ENCODE measurements at regions not wholly inside any gene's neighbourhood (a gene's known extent, or its start where the extent isn't known, plus 50 kb on each side); places are given as distances from the start of the nearest gene placed in this dataset.

DNA sequence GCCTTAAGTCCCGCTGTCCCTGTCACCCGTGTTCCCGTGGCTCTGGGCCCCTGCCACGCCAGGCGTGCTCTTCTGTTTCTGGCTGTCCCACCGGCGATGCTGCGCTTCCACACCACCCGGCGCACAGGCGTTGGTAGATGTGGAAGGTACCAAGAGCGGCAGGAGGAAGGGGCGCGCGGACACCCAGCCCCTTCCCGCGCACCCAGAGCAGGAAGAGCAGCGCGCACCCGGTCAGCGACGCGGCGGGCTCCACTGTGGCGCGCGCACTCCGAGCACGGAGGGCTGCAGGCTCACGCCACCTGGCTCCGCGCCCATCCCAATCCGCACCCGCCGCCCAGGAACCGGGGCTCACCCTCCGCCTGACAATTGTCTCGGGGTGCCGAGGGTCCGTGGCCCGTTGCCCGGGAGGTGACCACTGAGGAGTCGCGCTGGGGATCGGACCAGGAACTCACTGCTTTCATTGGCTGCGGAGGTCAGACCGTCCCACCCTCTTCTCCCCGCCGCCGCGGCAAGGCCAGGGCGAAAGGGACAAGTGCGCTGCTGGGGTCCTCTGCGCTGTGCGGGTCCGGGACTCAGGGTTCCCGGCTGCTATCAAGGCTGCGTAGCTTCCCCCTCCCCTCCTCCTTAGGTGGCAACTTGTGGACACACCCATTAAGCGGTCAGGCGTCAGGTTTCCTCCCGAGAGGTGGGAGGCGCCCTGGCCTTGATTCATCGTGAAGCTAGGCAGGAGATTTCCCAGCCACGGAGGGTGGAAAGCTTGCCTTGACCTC lies 121.6 kb upstream of the ZNF92 start:
- peak; percentile 29 for DNase-seq (ENCODE audit: low read depth)
- TF ChIP-seq CTCF (IDR thresholded peaks at IDR 0.05; ENCODE audit: low read length, missing control alignments) = no peak

DNA sequence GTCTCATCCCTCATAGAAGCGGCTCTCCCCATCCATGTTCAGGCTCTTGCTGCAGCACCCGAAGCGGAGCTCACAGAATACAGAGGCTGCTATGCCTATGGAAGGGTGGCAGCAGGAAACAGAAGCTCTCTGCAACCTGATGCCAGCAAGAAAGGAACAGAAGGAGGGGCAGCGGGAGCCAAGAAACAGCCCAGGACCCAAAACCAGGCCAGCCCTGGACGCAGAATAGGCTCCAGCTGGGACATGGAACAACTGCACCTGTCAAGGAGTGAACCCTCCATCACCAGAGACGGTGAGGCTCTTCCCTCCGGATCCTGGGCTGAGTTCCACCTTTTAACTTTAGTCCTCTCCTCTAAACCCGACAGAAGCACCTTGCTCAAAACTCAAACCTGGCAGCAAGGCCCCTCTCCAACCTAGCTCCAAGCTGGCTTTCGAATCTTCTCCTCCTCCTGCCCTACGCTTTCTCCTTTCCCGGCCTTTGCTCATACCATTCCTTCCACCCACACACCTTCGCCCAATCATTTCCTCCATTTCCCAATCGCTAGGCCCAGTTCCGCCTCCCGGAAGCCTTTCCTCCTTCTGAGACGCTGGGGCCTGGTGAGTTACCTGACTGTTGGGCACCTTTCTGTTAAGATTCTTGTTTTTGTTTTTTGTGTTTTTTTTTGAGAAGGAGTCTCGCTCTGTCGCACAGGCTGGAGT lies 122.8 kb upstream of the ZNF92 start:
- TF ChIP-seq CTCF (IDR thresholded peaks at IDR 0.05; ENCODE audit: low read length, missing control alignments) = no peak
- H3K4me3 ChIP-seq (replicated peaks; ENCODE audit: low read depth, low read length) = no peak overlapping the region
- DNase-seq (ENCODE audit: low read depth) = no peak

More for the DNA sequence above, 121.6 kb upstream of the ZNF92 start:
- peak overlapping the region; percentile 67 for H3K4me3 ChIP-seq (replicated peaks; ENCODE audit: low read depth, low read length)

DNA sequence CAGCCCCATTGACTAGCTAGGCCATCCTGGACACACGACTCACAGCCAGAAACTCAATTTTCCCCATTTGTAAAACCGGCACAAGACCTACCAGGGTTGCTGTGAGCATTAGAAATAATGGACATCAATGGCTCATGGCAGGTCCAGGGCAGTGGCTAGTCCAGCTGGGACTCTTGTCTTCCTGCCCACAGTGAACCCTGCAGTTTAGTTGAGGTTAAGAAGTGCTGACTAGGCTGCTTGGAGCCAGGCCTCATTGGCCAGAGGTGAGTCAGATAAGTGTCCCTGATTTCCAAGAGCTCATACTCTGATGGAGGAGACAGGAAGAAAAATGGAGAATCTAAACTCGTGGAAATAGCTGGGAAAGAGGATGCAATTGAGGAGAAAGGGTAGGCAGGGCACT lies 123.4 kb upstream of the ZNF92 start:
- DNase-seq (ENCODE audit: low read depth) = no peak
- TF ChIP-seq CTCF (IDR thresholded peaks at IDR 0.05; ENCODE audit: low read length, missing control alignments) = no peak
- no peak overlapping the region for H3K4me3 ChIP-seq (replicated peaks; ENCODE audit: low read depth, low read length)

DNA sequence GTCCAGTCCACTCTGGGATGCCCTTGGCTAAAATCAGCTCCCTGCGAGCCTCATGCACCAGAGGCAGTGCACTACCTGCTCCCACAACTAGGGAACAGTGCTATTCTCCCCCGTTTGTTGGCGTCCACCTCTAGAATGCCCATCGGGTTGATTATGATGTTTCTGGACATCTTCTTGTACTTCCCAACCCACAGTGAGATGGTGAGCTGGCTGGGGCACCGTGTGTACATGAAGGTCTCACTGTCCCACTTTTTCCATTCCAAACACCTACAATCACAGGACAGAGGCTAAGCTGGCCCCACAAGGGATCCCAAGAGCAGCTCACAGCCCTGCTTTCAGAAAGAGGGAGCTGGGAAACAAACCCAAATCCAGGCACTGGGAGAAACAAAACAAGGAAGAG lies 126.2 kb upstream of the ZNF92 start:
- no peak overlapping the region for H3K4me3 ChIP-seq (replicated peaks; ENCODE audit: low read depth, low read length)
- no peak for DNase-seq (ENCODE audit: low read depth)
- no peak for TF ChIP-seq CTCF (IDR thresholded peaks at IDR 0.05; ENCODE audit: low read length, missing control alignments)

DNA sequence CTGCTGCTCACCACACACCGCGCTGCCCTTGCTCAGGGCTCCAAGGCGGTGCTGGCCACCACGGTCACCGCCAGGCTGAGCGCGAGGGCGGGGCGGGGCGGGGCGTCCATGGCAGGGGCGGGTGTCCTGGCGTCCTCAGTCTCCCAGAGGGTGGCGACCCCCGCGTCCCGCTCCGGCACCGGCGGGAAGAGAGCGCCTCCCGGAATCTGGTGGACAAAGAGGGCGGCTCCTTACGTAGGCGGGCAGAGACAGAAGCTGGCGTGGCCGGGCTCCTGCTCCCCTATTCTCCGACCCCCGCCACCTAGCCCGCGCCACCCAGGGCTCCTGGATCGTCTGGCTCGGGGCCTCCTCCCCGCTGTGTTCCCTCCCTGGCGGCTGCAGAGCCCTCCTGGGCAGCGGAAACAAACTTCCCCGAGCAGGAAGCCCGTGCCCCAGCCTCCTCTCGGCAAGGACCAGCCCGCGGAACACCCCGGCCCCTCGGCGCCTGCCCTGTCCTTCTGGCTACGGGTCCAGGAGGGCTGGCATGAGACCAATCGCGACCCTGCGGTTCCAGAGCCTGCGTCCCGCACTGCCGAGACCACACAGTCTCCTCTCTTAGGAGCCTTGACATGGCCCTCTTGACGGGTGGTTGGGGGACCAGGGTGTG lies 133.8 kb upstream of the ZNF92 start:
- peak; percentile 4 for DNase-seq (ENCODE audit: low read depth)
- peak overlapping the region; percentile 50 for H3K4me3 ChIP-seq (replicated peaks; ENCODE audit: low read depth, low read length)

GRCh38 chr7:65239324-65239706 lies 134.3 kb upstream of the ZNF92 start:
- no peak for DNase-seq (ENCODE audit: low read depth)
- no peak for TF ChIP-seq CTCF (IDR thresholded peaks at IDR 0.05; ENCODE audit: low read length, missing control alignments)
- peak overlapping the region; percentile 5 for H3K4me3 ChIP-seq (replicated peaks; ENCODE audit: low read depth, low read length)

More for the DNA sequence above, 133.8 kb upstream of the ZNF92 start:
- no peak for TF ChIP-seq CTCF (IDR thresholded peaks at IDR 0.05; ENCODE audit: low read length, missing control alignments)
